Endothelial cell of umbilical vein (primary cell): ENCODE measurements at regions not wholly inside any gene's neighbourhood (a gene's known extent, or its start where the extent isn't known, plus 50 kb on each side); places are given as distances from the start of the nearest gene placed in this dataset.

Source experiments
- BruUV-seq: library from RNA; stranded (reverse); fragments of 400-500 nt; replicated peaks from 2 replicates; lab custom pipeline; 2021; lab: Mats Ljungman, UMichigan
- CTCF ChIA-PET: fragments of 300-600, 350-600 bp; sonication (Branson Sonifier 250); formaldehyde crosslinking; loops from one replicate; lab custom pipeline; 2021; ENCODE audit warnings: antibody characterized with exemption, inconsistent platforms; lab: Charles Lee
- POLR2A ChIA-PET: fragments of 300-600, 350-600 bp; sonication (Branson Sonifier 250); formaldehyde crosslinking; loops from one replicate; lab custom pipeline; 2021; ENCODE audit warnings: antibody characterized with exemption, inconsistent platforms; lab: Charles Lee
- DNase-seq: peaks from one replicate; pipeline ENCODE4 v3.0.0-alpha.2; 2011; ENCODE audit warnings: low read depth, low spot score
- FAIRE-seq: peaks from 2 replicates; lab custom pipeline; 2011; peaks lifted over from hg19 to GRCh38; lab: Jason Lieb, UNC
- H2AFZ ChIP-seq: 2 replicates; pipeline ENCODE4 v1.6.0; 2012; ENCODE audit warnings: low read depth, low read length, control low read depth, inconsistent platforms
- H3K27ac ChIP-seq: 2 replicates; pipeline ENCODE4 v1.5.1; 2011; ENCODE audit warnings: low read depth, mild to moderate bottlenecking, control low read depth, low read length, moderate library complexity; ENCODE audit not compliant: insufficient read depth
- H3K27me3 ChIP-seq, 2 experiments: 2 replicates each; pipeline versions ENCODE4 v1.6.0 to v1.6.1; 2011; ENCODE audit warnings: low read length in 2 of 2, mixed read lengths in 1 of 2; ENCODE audit not compliant: control insufficient read depth in 2 of 2, insufficient read depth in 2 of 2
- H3K36me3 ChIP-seq, 2 experiments: 2 replicates in 1 of 2; 3 replicates in 1 of 2; pipeline ENCODE4 v1.5.1; 2011; ENCODE audit warnings: low read length in 2 of 2, mild to moderate bottlenecking in 1 of 2, moderate library complexity in 1 of 2; ENCODE audit not compliant: control insufficient read depth in 2 of 2, insufficient read depth in 2 of 2; ENCODE audit errors: extremely low read depth in 1 of 2
- H3K4me1 ChIP-seq: 3 replicates; pipeline ENCODE4 v1.5.1; 2011; ENCODE audit warnings: mild to moderate bottlenecking, low read length; ENCODE audit not compliant: control insufficient read depth, insufficient read depth; ENCODE audit errors: extremely low read depth
- H3K4me2 ChIP-seq: 2 replicates; pipeline ENCODE4 v1.6.1; 2011; ENCODE audit warnings: low read length, control low read depth, mixed read lengths; ENCODE audit not compliant: insufficient read depth
- H3K4me3 ChIP-seq, 3 experiments: fragments of 200-600 bp in 1 of 3; sonication (generic), shearing (Covaris generic) in 1 of 3; replicated peaks in 1 of 3; 2 replicates each; pipeline ENCODE4 v1.5.1; 2011 to 2016; ENCODE audit warnings: control low read depth in 3 of 3, low read length in 3 of 3, mild to moderate bottlenecking in 2 of 3, inconsistent platforms in 1 of 3, low read depth in 1 of 3, moderate library complexity in 1 of 3; ENCODE audit not compliant: insufficient read depth in 1 of 3
- H3K79me2 ChIP-seq: 2 replicates; pipeline ENCODE4 v1.6.0; 2012; ENCODE audit warnings: low read length, inconsistent platforms; ENCODE audit not compliant: control insufficient read depth, insufficient read depth
- H3K9ac ChIP-seq: replicated peaks from 2 replicates; pipeline ENCODE3; 2011; ENCODE audit warnings: low read length, control low read depth; ENCODE audit not compliant: insufficient read depth; ENCODE audit errors: extremely low read depth
- H3K9me1 ChIP-seq: replicated peaks from 3 replicates; pipeline ENCODE4 v1.6.0; 2011; ENCODE audit warnings: mild to moderate bottlenecking, low read length; ENCODE audit not compliant: control insufficient read depth, insufficient read depth; ENCODE audit errors: extremely low read depth
- H3K9me3 ChIP-seq: replicated peaks from 2 replicates; pipeline ENCODE4 v1.5.1; 2012; ENCODE audit warnings: low read length, inconsistent platforms; ENCODE audit not compliant: control insufficient read depth, insufficient read depth
- H4K20me1 ChIP-seq: replicated peaks from 2 replicates; pipeline ENCODE3; 2011; ENCODE audit warnings: mild to moderate bottlenecking, low read length; ENCODE audit not compliant: control insufficient read depth, insufficient read depth; ENCODE audit errors: extremely low read depth
- EZH2 ChIP-seq: IDR thresholded peaks from 2 replicates; pipeline ENCODE4 v1.6.1; 2012; ENCODE audit warnings: borderline replicate concordance, low read depth, mild to moderate bottlenecking, moderate library complexity, low read length, inconsistent platforms; ENCODE audit not compliant: severe bottlenecking
- FOS ChIP-seq: IDR thresholded peaks from 2 replicates; pipeline ENCODE4 v1.6.1; 2011; ENCODE audit warnings: mild to moderate bottlenecking, low read length, moderate library complexity, borderline replicate concordance; ENCODE audit not compliant: insufficient read depth
- GATA2 ChIP-seq: IDR thresholded peaks from 2 replicates; pipeline ENCODE4 v1.7.0; 2011; ENCODE audit warnings: low read depth, mild to moderate bottlenecking, moderate library complexity, mixed read lengths, low read length; ENCODE audit not compliant: insufficient read length, insufficient read depth
- JUN ChIP-seq: IDR thresholded peaks from 2 replicates; pipeline ENCODE4 v1.6.1; 2011; ENCODE audit warnings: borderline replicate concordance, low read depth; ENCODE audit not compliant: insufficient read length, insufficient read depth
- MYC ChIP-seq: IDR thresholded peaks from one replicate; pipeline ENCODE4 v1.6.1; 2011; ENCODE audit warnings: mild to moderate bottlenecking, low read depth, low read length
- POLR2A ChIP-seq: IDR thresholded peaks from 2 replicates; pipeline ENCODE4 v1.6.1; 2012; ENCODE audit warnings: low read depth, mild to moderate bottlenecking, control low read depth, low read length
- POLR2AphosphoS5 ChIP-seq: IDR thresholded peaks from 2 replicates; pipeline ENCODE4 v1.6.1; 2012; ENCODE audit warnings: low read depth, mild to moderate bottlenecking, control low read depth, low read length, moderate library complexity; ENCODE audit not compliant: insufficient read depth
- dilution Hi-C: fragments of 300-500 bp; cut with MboI; formaldehyde crosslinking; loops from one replicate; pipeline ENCODE4 v1.15.0; 2019; ENCODE audit warnings: low sequenced_read_pairs; ENCODE audit not compliant: extremely low pct_ligation_motif_present
- intact Hi-C: fragments of 100-400 bp; cut with micrococcal nuclease; formaldehyde crosslinking; loops from one replicate; pipeline ENCODE4 v1.10.0; 2022
- TF ChIP-seq, protein P1 (sequence below), 2 donors: IDR thresholded peaks; 1 replicate in 1 of 2; 2 replicates in 1 of 2; pipeline ENCODE4 v1.5.1; 2011; ENCODE audit warnings: low read length in 2 of 2, mild to moderate bottlenecking in 2 of 2, moderate library complexity in 2 of 2, control low read depth in 1 of 2, inconsistent platforms in 1 of 2, low read depth in 1 of 2; ENCODE audit not compliant: insufficient read depth in 1 of 2; ENCODE audit errors: extremely low read depth in 1 of 2
- TF ChIP-seq, protein P2 (sequence below): IDR thresholded peaks from 2 replicates; pipeline ENCODE4 v1.6.1; 2011; ENCODE audit not compliant: insufficient read depth, insufficient read length

DNA sequence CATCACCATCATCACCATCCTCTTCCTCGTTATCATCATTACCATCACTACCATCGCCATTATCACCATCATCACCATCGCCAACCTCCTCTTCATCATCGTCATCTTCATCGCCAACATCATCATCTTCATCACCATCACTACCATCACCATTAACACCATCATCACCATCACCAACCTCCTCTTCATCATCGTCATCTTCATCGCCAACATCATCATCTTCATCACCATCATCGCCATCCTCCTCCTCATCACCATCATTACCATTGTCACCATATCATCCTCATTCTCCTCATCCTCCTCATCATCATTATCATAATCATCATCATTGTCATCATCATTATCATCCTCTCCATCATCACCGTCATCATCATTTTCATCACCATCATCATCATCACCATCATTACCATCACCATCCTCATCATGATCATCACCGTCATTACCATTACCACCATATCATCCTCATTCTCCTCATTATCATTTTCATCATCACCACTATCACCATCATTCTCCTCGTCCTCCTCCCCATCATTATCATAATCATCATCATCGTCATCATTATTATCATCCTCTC lies 1498.7 kb downstream of the TBC1D22A start:
- no peaks in the 10 kb centered on the region for H3K4me1 ChIP-seq
- H3K9me1 ChIP-seq = no peaks in the 10 kb centered on the region
- H3K36me3 ChIP-seq = no peaks in the 10 kb centered on the region
- POLR2A ChIA-PET = no interaction called here
- TF ChIP-seq JUN = no peak
- intact Hi-C loops = no loop called here
- no peaks in the 10 kb centered on the region for H3K27me3 ChIP-seq
- BruUV-seq = no TSS peak
- H3K9me3 ChIP-seq = peaks cover 20% of the 10 kb centered on the region
- H3K4me3 ChIP-seq = no peak overlapping the region
- no peak overlapping the region for H3K9ac ChIP-seq
- no peak overlapping the region for H2AFZ ChIP-seq
- DNase-seq (no peak), FAIRE-seq (no peak)
- dilution Hi-C loops = no loop called here
- no peak overlapping the region for H3K4me2 ChIP-seq
- CTCF ChIA-PET = no interaction called here
- no peaks in the 10 kb centered on the region for H4K20me1 ChIP-seq
- no peaks in the 10 kb centered on the region for H3K79me2 ChIP-seq
- no peak overlapping the region for H3K27ac ChIP-seq

DNA sequence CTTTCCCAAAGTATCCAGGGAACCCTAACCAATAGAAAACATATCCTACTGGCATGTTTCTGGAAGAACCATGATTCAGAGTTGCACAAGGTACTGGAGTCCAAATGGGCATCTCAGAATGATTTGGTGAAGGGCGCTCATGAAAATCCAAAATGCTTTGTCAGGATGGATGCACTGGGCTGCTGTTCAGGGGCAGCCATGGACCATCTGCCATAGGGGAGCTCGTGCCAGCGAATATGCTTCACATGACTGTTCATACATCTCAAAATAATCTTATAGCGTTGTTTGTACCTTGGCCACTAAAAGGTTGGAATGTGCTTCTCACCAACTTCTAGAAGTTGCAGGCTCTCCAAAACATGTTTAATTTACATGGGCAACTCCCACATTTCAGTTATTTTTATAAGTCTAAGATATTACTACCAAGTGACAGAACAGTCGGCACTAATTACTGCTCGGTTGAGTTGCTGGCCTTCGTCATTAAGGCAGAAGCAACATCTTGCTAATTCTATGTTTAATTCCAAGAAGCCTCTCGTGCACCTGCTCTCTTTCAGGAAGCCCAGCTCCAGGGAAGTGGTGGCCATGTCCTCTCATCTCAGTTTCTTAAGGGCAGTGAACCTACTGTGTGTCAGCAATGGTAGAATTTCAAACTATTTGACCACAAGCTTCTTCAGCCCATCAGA lies 1497.7 kb downstream of the TBC1D22A start:
- FAIRE-seq = no peak
- Histone ChIP-seq H3K9me1 (no peaks in the 10 kb centered on the region), H3K4me3 (no peak overlapping the region), H3K79me2 (no peaks in the 10 kb centered on the region), H3K4me2 (no peak overlapping the region), H4K20me1 (no peaks in the 10 kb centered on the region), H3K9ac (no peak overlapping the region), H2AFZ (no peak overlapping the region), H3K9me3 (peaks cover 20% of the 10 kb centered on the region), H3K27ac (no peak overlapping the region), H3K4me1 (no peaks in the 10 kb centered on the region), H3K27me3 (no peaks in the 10 kb centered on the region), H3K36me3 (no peaks in the 10 kb centered on the region)
- dilution Hi-C loops = no loop called here
- TF ChIP-seq, protein P1, sequence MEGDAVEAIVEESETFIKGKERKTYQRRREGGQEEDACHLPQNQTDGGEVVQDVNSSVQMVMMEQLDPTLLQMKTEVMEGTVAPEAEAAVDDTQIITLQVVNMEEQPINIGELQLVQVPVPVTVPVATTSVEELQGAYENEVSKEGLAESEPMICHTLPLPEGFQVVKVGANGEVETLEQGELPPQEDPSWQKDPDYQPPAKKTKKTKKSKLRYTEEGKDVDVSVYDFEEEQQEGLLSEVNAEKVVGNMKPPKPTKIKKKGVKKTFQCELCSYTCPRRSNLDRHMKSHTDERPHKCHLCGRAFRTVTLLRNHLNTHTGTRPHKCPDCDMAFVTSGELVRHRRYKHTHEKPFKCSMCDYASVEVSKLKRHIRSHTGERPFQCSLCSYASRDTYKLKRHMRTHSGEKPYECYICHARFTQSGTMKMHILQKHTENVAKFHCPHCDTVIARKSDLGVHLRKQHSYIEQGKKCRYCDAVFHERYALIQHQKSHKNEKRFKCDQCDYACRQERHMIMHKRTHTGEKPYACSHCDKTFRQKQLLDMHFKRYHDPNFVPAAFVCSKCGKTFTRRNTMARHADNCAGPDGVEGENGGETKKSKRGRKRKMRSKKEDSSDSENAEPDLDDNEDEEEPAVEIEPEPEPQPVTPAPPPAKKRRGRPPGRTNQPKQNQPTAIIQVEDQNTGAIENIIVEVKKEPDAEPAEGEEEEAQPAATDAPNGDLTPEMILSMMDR (IDR thresholded peaks at IDR 0.05; ENCODE audit: extremely low read depth in 1 of 2, insufficient read depth in 1 of 2, low read depth in 1 of 2, low read length in 2 of 2) = no peak
- no peak for TF ChIP-seq POLR2AphosphoS5
- TF ChIP-seq JUN = no peak
- TF ChIP-seq, protein P2, sequence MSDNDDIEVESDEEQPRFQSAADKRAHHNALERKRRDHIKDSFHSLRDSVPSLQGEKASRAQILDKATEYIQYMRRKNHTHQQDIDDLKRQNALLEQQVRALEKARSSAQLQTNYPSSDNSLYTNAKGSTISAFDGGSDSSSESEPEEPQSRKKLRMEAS = no peak
- no peak for TF ChIP-seq MYC
- no peak for TF ChIP-seq FOS
- no peak for TF ChIP-seq GATA2
- no peak for TF ChIP-seq EZH2
- no peak for TF ChIP-seq POLR2A
- ChIA-PET CTCF (no interaction called here), POLR2A (no interaction called here)
- no TSS peak for BruUV-seq
- intact Hi-C loops = no loop called here
- no peak for DNase-seq
